AG04449 (cell line): ENCODE measurements at regions not wholly inside any gene's neighbourhood (a gene's known extent, or its start where the extent isn't known, plus 50 kb on each side); places are given as distances from the start of the nearest gene placed in this dataset.

ENCODE experiments used
- CTCF ChIA-PET: fragments of 350-600 bp; formaldehyde crosslinking; extraction: SDS; loops from one replicate; lab custom pipeline; 2021; ENCODE audit warnings: antibody characterized with exemption; lab: Yijun Ruan, JAX
- POLR2A ChIA-PET: fragments of 400-600, 350-600 bp; formaldehyde crosslinking; extraction: SDS; loops from one replicate; lab custom pipeline; 2020; ENCODE audit warnings: antibody characterized with exemption, inconsistent platforms; lab: Yijun Ruan, JAX
- DNase-seq: peaks from one replicate; pipeline ENCODE4 v3.0.0-alpha.2; 2010; ENCODE audit warnings: low read depth, low spot score
- H3K4me3 ChIP-seq: 2 replicates; pipeline ENCODE4 v1.5.1; 2011; ENCODE audit warnings: low read depth, mild to moderate bottlenecking, control low read depth, low read length
- TF ChIP-seq, protein P1 (sequence below): IDR thresholded peaks from one replicate; pipeline ENCODE4 v1.5.1; 2011; ENCODE audit warnings: mild to moderate bottlenecking, moderate library complexity, low read length, control low read depth, inconsistent platforms; ENCODE audit not compliant: insufficient read depth; ENCODE audit errors: missing control alignments

DNA sequence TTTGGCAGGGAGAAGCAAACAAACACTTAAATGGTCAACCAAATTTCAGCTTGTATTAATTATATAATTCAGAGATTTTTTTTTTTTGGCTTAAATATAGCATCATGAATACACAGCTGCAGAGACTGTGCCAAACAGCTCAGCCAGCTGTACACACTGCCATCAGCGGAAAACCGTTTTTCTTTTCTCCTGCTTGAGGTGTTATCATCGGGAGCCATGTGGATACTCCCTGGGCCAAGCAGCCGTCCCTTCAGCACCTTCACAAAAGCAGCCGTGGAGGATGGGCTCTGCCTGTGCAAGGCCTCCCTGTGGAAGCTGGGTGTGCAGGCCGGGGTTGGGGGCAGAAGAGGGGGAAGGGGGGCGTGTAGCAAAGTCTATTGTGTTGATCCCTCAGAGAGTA, 85.0 kb downstream of the NUF2 start:
- TF ChIP-seq, protein P1, sequence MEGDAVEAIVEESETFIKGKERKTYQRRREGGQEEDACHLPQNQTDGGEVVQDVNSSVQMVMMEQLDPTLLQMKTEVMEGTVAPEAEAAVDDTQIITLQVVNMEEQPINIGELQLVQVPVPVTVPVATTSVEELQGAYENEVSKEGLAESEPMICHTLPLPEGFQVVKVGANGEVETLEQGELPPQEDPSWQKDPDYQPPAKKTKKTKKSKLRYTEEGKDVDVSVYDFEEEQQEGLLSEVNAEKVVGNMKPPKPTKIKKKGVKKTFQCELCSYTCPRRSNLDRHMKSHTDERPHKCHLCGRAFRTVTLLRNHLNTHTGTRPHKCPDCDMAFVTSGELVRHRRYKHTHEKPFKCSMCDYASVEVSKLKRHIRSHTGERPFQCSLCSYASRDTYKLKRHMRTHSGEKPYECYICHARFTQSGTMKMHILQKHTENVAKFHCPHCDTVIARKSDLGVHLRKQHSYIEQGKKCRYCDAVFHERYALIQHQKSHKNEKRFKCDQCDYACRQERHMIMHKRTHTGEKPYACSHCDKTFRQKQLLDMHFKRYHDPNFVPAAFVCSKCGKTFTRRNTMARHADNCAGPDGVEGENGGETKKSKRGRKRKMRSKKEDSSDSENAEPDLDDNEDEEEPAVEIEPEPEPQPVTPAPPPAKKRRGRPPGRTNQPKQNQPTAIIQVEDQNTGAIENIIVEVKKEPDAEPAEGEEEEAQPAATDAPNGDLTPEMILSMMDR: no peak
- ChIA-PET POLR2A (no interaction called here), CTCF (no interaction called here)
- H3K4me3 ChIP-seq: no peak overlapping the region
- no peak for DNase-seq

DNA sequence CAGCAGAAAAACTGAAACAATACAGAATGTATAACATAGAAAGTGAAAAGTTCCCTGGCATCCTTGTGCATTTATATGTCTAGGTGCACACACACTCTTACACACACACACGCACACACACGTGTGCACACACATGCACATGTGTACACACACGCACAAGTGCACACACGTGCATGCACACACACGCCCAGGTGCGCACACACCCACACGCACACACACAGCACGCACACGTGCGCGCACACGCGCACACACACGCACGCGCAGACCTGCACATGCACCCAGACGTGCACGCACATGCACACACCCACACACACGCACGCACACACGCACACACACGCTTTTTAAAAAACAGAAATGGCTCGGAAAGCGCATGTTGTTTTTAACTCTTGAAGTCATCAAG, 86.5 kb downstream of the NUF2 start:
- ChIA-PET POLR2A (no interaction called here), CTCF (interaction anchor here (1.1 kb wide), 1 partner anchor 8 kb away, joined by 3 read pairs; no protein-coding TSS in a partner anchor)
- TF ChIP-seq, protein P1: no peak
- no peak for DNase-seq
- H3K4me3 ChIP-seq: no peak overlapping the region

DNA sequence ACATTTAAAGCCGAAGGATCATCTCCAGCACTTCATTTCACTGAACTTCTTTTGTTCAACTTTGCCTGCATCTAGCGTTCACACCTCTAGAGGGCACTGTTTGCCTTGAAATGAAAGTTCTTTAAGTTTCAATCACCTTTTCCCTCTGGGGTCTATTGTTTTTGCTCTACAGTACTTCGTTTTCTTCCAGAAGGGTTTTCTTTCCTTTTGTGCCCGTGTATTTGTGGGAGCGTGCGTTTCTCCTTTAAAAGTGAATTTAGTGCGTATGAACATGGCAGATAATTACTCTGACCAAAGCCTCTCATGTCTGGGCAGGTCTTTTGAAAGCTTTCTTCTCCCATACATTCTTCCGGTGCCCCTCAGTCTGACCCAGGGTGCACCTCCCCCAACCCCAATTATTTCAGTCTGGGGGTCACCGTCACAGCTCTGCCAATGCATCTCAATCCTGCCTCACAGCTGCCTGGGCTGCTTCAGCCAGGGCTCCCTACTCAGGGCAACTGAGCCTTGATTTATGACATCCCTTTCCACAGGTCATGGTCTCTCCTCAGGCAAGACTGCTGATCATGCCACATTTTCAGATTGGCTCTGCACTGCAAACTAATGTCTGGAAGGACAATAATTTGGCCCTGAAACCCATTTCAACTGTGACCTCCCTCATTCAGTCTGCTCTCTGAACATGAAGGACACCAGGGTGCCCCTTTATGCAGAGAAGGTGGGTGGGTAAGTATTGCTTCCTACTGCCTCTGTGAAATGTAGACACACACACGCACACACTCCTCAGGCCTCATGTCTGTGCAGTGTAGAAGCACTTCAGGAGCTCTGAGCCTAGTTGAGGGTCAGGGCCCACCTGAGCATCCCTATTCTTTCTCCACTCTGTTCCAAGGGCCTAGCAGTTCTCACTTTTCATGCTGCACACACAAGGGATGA, 88.6 kb downstream of the NUF2 start:
- no peak overlapping the region for H3K4me3 ChIP-seq
- DNase-seq: peak; percentile 9
- TF ChIP-seq, protein P1: peak; percentile 69
- CTCF ChIA-PET: interaction anchor here (0.5 to 1.5 kb wide), 4 partner anchors 10 to 324 kb away, joined by 3 to 4 read pairs (median 3); no protein-coding TSS in a partner anchor
- POLR2A ChIA-PET: no interaction called here

DNA sequence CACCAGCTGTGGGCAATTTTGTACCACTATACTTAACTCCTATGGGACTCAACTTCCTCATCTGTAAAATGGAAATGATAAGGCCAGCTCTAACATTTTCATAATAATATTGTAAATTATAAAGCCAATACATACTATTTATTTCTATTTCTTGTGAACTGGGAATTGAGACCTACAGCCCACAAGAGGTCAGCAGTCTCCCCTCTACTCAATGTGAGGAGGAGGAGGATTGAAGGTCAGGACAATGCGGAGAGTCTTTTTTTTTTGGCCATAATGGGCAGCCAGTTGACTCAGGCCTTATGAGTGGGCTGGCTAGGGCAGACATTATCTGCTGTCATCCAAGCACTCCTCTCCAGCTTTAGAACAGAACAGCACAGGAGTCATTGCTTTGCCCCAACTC, 90.5 kb downstream of the NUF2 start:
- POLR2A ChIA-PET: no interaction called here
- DNase-seq: no peak
- CTCF ChIA-PET: no interaction called here

DNA sequence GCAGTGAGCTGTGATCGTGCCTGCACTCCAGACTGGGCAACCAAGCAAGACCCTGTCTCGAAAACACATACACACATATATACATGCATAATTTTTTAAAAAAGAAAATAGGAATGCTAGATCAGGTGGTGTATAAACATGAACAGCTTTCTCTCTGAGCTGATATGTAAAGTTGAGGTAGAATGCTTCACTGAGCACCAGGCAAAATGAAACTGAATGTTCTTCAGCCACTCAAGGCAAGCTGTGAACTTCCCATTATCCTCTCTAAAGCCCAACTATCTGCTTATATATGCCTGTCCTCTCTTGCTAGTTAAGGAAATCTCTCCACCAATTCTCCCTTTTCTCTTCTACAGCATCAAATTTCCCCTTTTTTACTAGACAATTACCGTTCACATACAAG, 93.0 kb downstream of the NUF2 start:
- ChIA-PET POLR2A (no interaction called here), CTCF (interaction anchor here (0.8 kb wide), 1 partner anchor 1516 kb away, joined by 3 read pairs; no protein-coding TSS in a partner anchor)
- TF ChIP-seq, protein P1: no peak
- DNase-seq: no peak
- no peak overlapping the region for H3K4me3 ChIP-seq

More for the DNA sequence above, 90.5 kb downstream of the NUF2 start:
- TF ChIP-seq, protein P1: no peak
- H3K4me3 ChIP-seq: no peak overlapping the region

DNA sequence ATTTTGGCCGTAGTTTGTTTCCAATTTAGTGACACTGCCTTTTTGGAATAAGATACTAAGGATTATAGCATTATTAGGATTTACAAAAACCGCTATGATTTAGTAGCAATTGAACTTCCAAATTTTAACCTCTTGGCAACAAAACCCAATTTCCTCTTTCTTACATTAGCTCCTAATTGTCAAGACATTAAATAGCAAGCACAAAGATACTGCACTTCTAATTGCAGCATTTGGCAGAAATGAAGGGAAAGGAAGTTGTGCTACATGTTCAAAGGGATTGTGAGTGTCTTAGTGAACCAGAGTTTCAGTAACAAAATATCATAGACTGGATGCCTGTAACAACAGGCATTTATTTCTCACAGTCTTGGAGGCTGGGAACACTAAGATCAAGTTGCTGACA, 99.9 kb downstream of the NUF2 start:
- CTCF ChIA-PET: no interaction called here
- TF ChIP-seq, protein P1: no peak
- DNase-seq: no peak
- no peak overlapping the region for H3K4me3 ChIP-seq
- POLR2A ChIA-PET: no interaction called here
